Endothelial cell of umbilical vein (primary cell): ENCODE measurements at regions not wholly inside any gene's neighbourhood (a gene's known extent, or its start where the extent isn't known, plus 50 kb on each side); places are given as distances from the start of the nearest gene placed in this dataset.

Experiments
- BruUV-seq: library from RNA; stranded (reverse); fragments of 400-500 nt; replicated peaks from 2 replicates; lab custom pipeline; 2021; lab: Mats Ljungman, UMichigan
- CTCF ChIA-PET: fragments of 300-600, 350-600 bp; sonication (Branson Sonifier 250); formaldehyde crosslinking; loops from one replicate; lab custom pipeline; 2021; ENCODE audit warnings: antibody characterized with exemption, inconsistent platforms; lab: Charles Lee
- POLR2A ChIA-PET: fragments of 300-600, 350-600 bp; sonication (Branson Sonifier 250); formaldehyde crosslinking; loops from one replicate; lab custom pipeline; 2021; ENCODE audit warnings: antibody characterized with exemption, inconsistent platforms; lab: Charles Lee
- DNase-seq: peaks from one replicate; pipeline ENCODE4 v3.0.0-alpha.2; 2011; ENCODE audit warnings: low read depth, low spot score
- FAIRE-seq: peaks from 2 replicates; lab custom pipeline; 2011; peaks lifted over from hg19 to GRCh38; lab: Jason Lieb, UNC
- H2AFZ ChIP-seq: 2 replicates; pipeline ENCODE4 v1.6.0; 2012; ENCODE audit warnings: low read depth, low read length, control low read depth, inconsistent platforms
- H3K27ac ChIP-seq: 2 replicates; pipeline ENCODE4 v1.5.1; 2011; ENCODE audit warnings: low read depth, mild to moderate bottlenecking, control low read depth, low read length, moderate library complexity; ENCODE audit not compliant: insufficient read depth
- H3K27me3 ChIP-seq, 2 experiments: 2 replicates each; pipeline versions ENCODE4 v1.6.0 to v1.6.1; 2011; ENCODE audit warnings: low read length in 2 of 2, mixed read lengths in 1 of 2; ENCODE audit not compliant: control insufficient read depth in 2 of 2, insufficient read depth in 2 of 2
- H3K36me3 ChIP-seq, 2 experiments: 2 replicates in 1 of 2; 3 replicates in 1 of 2; pipeline ENCODE4 v1.5.1; 2011; ENCODE audit warnings: low read length in 2 of 2, mild to moderate bottlenecking in 1 of 2, moderate library complexity in 1 of 2; ENCODE audit not compliant: control insufficient read depth in 2 of 2, insufficient read depth in 2 of 2; ENCODE audit errors: extremely low read depth in 1 of 2
- H3K4me1 ChIP-seq: 3 replicates; pipeline ENCODE4 v1.5.1; 2011; ENCODE audit warnings: mild to moderate bottlenecking, low read length; ENCODE audit not compliant: control insufficient read depth, insufficient read depth; ENCODE audit errors: extremely low read depth
- H3K4me2 ChIP-seq: 2 replicates; pipeline ENCODE4 v1.6.1; 2011; ENCODE audit warnings: low read length, control low read depth, mixed read lengths; ENCODE audit not compliant: insufficient read depth
- H3K4me3 ChIP-seq, 3 experiments: fragments of 200-600 bp in 1 of 3; sonication (generic), shearing (Covaris generic) in 1 of 3; replicated peaks in 1 of 3; 2 replicates each; pipeline ENCODE4 v1.5.1; 2011 to 2016; ENCODE audit warnings: control low read depth in 3 of 3, low read length in 3 of 3, mild to moderate bottlenecking in 2 of 3, inconsistent platforms in 1 of 3, low read depth in 1 of 3, moderate library complexity in 1 of 3; ENCODE audit not compliant: insufficient read depth in 1 of 3
- H3K79me2 ChIP-seq: 2 replicates; pipeline ENCODE4 v1.6.0; 2012; ENCODE audit warnings: low read length, inconsistent platforms; ENCODE audit not compliant: control insufficient read depth, insufficient read depth
- H3K9ac ChIP-seq: replicated peaks from 2 replicates; pipeline ENCODE3; 2011; ENCODE audit warnings: low read length, control low read depth; ENCODE audit not compliant: insufficient read depth; ENCODE audit errors: extremely low read depth
- H3K9me1 ChIP-seq: replicated peaks from 3 replicates; pipeline ENCODE4 v1.6.0; 2011; ENCODE audit warnings: mild to moderate bottlenecking, low read length; ENCODE audit not compliant: control insufficient read depth, insufficient read depth; ENCODE audit errors: extremely low read depth
- H3K9me3 ChIP-seq: replicated peaks from 2 replicates; pipeline ENCODE4 v1.5.1; 2012; ENCODE audit warnings: low read length, inconsistent platforms; ENCODE audit not compliant: control insufficient read depth, insufficient read depth
- H4K20me1 ChIP-seq: replicated peaks from 2 replicates; pipeline ENCODE3; 2011; ENCODE audit warnings: mild to moderate bottlenecking, low read length; ENCODE audit not compliant: control insufficient read depth, insufficient read depth; ENCODE audit errors: extremely low read depth
- EZH2 ChIP-seq: IDR thresholded peaks from 2 replicates; pipeline ENCODE4 v1.6.1; 2012; ENCODE audit warnings: borderline replicate concordance, low read depth, mild to moderate bottlenecking, moderate library complexity, low read length, inconsistent platforms; ENCODE audit not compliant: severe bottlenecking
- FOS ChIP-seq: IDR thresholded peaks from 2 replicates; pipeline ENCODE4 v1.6.1; 2011; ENCODE audit warnings: mild to moderate bottlenecking, low read length, moderate library complexity, borderline replicate concordance; ENCODE audit not compliant: insufficient read depth
- GATA2 ChIP-seq: IDR thresholded peaks from 2 replicates; pipeline ENCODE4 v1.7.0; 2011; ENCODE audit warnings: low read depth, mild to moderate bottlenecking, moderate library complexity, mixed read lengths, low read length; ENCODE audit not compliant: insufficient read length, insufficient read depth
- JUN ChIP-seq: IDR thresholded peaks from 2 replicates; pipeline ENCODE4 v1.6.1; 2011; ENCODE audit warnings: borderline replicate concordance, low read depth; ENCODE audit not compliant: insufficient read length, insufficient read depth
- MAX ChIP-seq: IDR thresholded peaks from 2 replicates; pipeline ENCODE4 v1.6.1; 2011; ENCODE audit not compliant: insufficient read depth, insufficient read length
- MYC ChIP-seq: IDR thresholded peaks from one replicate; pipeline ENCODE4 v1.6.1; 2011; ENCODE audit warnings: mild to moderate bottlenecking, low read depth, low read length
- POLR2A ChIP-seq: IDR thresholded peaks from 2 replicates; pipeline ENCODE4 v1.6.1; 2012; ENCODE audit warnings: low read depth, mild to moderate bottlenecking, control low read depth, low read length
- POLR2AphosphoS5 ChIP-seq: IDR thresholded peaks from 2 replicates; pipeline ENCODE4 v1.6.1; 2012; ENCODE audit warnings: low read depth, mild to moderate bottlenecking, control low read depth, low read length, moderate library complexity; ENCODE audit not compliant: insufficient read depth
- dilution Hi-C: fragments of 300-500 bp; cut with MboI; formaldehyde crosslinking; loops from one replicate; pipeline ENCODE4 v1.15.0; 2019; ENCODE audit warnings: low sequenced_read_pairs; ENCODE audit not compliant: extremely low pct_ligation_motif_present
- intact Hi-C: fragments of 100-400 bp; cut with micrococcal nuclease; formaldehyde crosslinking; loops from one replicate; pipeline ENCODE4 v1.10.0; 2022
- TF ChIP-seq, protein P1 (sequence below), 2 donors: IDR thresholded peaks; 1 replicate in 1 of 2; 2 replicates in 1 of 2; pipeline ENCODE4 v1.5.1; 2011; ENCODE audit warnings: low read length in 2 of 2, mild to moderate bottlenecking in 2 of 2, moderate library complexity in 2 of 2, control low read depth in 1 of 2, inconsistent platforms in 1 of 2, low read depth in 1 of 2; ENCODE audit not compliant: insufficient read depth in 1 of 2; ENCODE audit errors: extremely low read depth in 1 of 2

DNA sequence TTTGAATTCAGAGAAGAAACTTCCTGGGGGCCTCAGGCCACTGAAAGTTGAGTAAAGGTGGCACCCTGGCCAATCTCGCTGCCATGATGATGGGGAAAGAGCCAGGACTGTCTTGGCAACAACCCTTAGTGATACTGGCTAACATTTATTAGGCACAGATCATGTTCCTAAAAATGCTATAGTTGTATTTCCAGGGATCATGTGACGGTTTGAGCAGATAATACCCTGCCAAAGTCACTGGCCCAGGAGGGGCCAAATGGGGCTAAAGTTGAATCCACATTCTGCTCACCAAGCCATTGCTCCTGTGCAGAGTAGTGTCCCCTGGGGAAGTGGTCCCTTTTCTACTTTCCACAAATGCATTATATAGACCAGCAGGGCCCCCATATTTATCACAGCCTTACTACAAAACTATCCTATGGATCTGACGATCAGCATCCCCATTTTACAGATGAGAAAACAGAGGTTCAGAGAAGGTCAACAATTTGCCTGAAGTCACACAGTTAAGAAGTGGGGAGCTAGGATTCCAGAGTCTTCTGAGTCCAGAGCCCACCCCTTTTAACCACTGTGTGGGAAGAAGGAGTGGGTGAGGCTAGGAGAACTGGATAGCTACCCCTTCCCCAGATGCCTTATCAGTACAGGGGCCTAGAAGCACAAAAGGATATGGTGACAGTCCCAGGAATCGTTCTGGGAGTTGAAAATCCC, 300.0 kb upstream of the IRX3 start:
- DNase-seq = no peak
- BruUV-seq = no TSS peak
- no peaks in the 10 kb centered on the region for H3K36me3 ChIP-seq
- H3K27me3 ChIP-seq = no peaks in the 10 kb centered on the region
- no peaks in the 10 kb centered on the region for H3K79me2 ChIP-seq
- H3K4me1 ChIP-seq = no peaks in the 10 kb centered on the region
- ChIA-PET CTCF (no interaction called here), POLR2A (no interaction called here)
- no peak overlapping the region for H2AFZ ChIP-seq
- intact Hi-C loops = no loop called here
- dilution Hi-C loops = no loop called here
- no peak overlapping the region for H3K4me2 ChIP-seq
- TF ChIP-seq, protein P1, sequence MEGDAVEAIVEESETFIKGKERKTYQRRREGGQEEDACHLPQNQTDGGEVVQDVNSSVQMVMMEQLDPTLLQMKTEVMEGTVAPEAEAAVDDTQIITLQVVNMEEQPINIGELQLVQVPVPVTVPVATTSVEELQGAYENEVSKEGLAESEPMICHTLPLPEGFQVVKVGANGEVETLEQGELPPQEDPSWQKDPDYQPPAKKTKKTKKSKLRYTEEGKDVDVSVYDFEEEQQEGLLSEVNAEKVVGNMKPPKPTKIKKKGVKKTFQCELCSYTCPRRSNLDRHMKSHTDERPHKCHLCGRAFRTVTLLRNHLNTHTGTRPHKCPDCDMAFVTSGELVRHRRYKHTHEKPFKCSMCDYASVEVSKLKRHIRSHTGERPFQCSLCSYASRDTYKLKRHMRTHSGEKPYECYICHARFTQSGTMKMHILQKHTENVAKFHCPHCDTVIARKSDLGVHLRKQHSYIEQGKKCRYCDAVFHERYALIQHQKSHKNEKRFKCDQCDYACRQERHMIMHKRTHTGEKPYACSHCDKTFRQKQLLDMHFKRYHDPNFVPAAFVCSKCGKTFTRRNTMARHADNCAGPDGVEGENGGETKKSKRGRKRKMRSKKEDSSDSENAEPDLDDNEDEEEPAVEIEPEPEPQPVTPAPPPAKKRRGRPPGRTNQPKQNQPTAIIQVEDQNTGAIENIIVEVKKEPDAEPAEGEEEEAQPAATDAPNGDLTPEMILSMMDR (IDR thresholded peaks at IDR 0.05; ENCODE audit: extremely low read depth in 1 of 2, insufficient read depth in 1 of 2, low read depth in 1 of 2, low read length in 2 of 2) = no peak
- TF ChIP-seq MAX = no peak
- no peak overlapping the region for H3K9ac ChIP-seq
- no peaks in the 10 kb centered on the region for H3K9me3 ChIP-seq
- H3K4me3 ChIP-seq = no peak overlapping the region
- no peak overlapping the region for H3K27ac ChIP-seq
- no peak for FAIRE-seq
- no peaks in the 10 kb centered on the region for H4K20me1 ChIP-seq
- no peaks in the 10 kb centered on the region for H3K9me1 ChIP-seq

DNA sequence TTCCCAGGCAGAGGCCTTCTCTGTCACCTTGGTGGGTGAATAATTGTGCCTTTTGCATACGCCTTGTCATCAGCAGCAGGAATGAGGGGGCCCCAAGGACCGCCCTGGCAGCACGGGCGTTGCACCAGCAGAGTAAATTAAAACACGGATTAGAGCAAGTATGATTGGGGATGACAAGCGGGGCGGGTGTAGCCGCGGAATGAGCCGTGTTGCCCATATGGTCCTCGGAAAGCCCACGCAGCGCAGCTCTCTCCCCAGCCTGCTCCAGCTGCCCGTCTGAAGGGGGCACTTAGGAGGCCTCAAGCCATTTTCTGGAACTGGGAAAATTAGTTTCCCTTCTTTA, 299.4 kb upstream of the IRX3 start:
- intact Hi-C loops = no loop called here
- H3K79me2 ChIP-seq = no peaks in the 10 kb centered on the region
- no peak overlapping the region for H3K4me2 ChIP-seq
- no TSS peak for BruUV-seq
- H3K9ac ChIP-seq = no peak overlapping the region
- no peak overlapping the region for H3K4me3 ChIP-seq
- no peaks in the 10 kb centered on the region for H3K4me1 ChIP-seq
- POLR2A ChIA-PET = no interaction called here
- no peak for DNase-seq
- no peaks in the 10 kb centered on the region for H3K9me1 ChIP-seq
- H3K36me3 ChIP-seq = no peaks in the 10 kb centered on the region
- no peak overlapping the region for H3K27ac ChIP-seq
- CTCF ChIA-PET = no interaction called here
- no peaks in the 10 kb centered on the region for H3K27me3 ChIP-seq
- no peaks in the 10 kb centered on the region for H3K9me3 ChIP-seq
- dilution Hi-C loops = no loop called here
- no peak for TF ChIP-seq JUN
- TF ChIP-seq FOS = no peak
- TF ChIP-seq MYC = no peak
- TF ChIP-seq, protein P1 (IDR thresholded peaks at IDR 0.05; ENCODE audit: extremely low read depth in 1 of 2, insufficient read depth in 1 of 2, low read depth in 1 of 2, low read length in 2 of 2) = no peak
- no peak for TF ChIP-seq GATA2
- TF ChIP-seq EZH2 = no peak
- TF ChIP-seq POLR2AphosphoS5 = no peak
- no peak for TF ChIP-seq POLR2A
- H4K20me1 ChIP-seq = no peaks in the 10 kb centered on the region
- H2AFZ ChIP-seq = no peak overlapping the region
- FAIRE-seq = no peak
